H1 (cell line): ENCODE measurements at regions not wholly inside any gene's neighbourhood (a gene's known extent, or its start where the extent isn't known, plus 50 kb on each side); places are given as distances from the start of the nearest gene placed in this dataset.

Experiments used
- CHD2 ChIP-seq: IDR thresholded peaks from 2 replicates; pipeline ENCODE4 v1.6.1; 2012; ENCODE audit warnings: low read length, improper control_type of control experiment
- E2F6 ChIP-seq: IDR thresholded peaks from 2 replicates; pipeline ENCODE4 v1.6.1; 2012; ENCODE audit warnings: inconsistent platforms
- EZH2 ChIP-seq: fragments of 200-600 bp; sonication (generic); IDR thresholded peaks from 2 replicates; pipeline ENCODE4 v1.7.1; 2012; ENCODE audit warnings: low read depth, mild to moderate bottlenecking, moderate library complexity, low read length, inconsistent platforms; ENCODE audit not compliant: severe bottlenecking
- SIRT6 ChIP-seq: IDR thresholded peaks from one replicate; pipeline ENCODE4 v1.7.1; 2012; ENCODE audit warnings: low read length, inconsistent platforms
- TAF7 ChIP-seq: optimal IDR thresholded peaks from 2 replicates; pipeline ENCODE3; 2011; ENCODE audit warnings: low read depth, mild to moderate bottlenecking, inconsistent platforms, low read length, moderate library complexity, borderline replicate concordance

DNA sequence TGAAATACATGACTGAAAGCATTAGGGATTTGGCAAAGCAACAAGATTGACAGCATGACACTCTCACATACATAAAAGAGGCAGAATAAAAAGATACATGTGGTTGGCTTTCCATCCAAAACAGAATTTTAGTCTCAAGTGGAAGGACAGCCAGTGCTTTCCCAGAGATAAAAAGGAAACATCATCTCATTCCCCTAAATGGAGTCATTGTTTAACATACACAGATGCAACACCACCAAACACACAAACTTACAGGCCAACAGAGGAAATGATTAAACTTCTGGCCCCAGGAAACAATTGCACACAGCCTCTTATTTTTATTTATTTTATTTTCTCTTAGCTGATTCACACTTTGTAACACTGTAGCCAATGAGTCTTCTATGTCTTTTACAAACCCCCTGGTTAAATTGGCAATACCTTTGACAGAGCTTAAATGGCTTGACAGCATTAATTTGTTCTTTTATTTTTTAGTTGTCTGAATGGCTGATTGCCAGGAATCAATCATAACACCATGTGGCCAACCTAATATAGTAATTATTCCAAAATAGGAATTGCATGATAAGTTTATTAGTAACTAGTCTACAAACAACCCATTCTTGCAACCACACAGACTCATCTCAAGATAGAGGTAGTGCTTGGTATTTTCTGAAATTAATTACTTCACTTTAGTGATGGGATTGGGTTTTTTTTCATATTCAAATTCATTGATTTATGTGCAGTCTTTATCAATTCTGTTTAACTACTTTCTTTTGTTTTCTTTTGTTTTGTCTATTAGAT lies 190.5 kb downstream of the RND3 start (continued):
- TF ChIP-seq CHD2 = no peak
- TF ChIP-seq EZH2 = no peak
- no peak for TF ChIP-seq SIRT6
- TF ChIP-seq E2F6 = no peak
- no peak for TF ChIP-seq TAF7
